Astrocyte of the cerebellum (primary cell): ENCODE measurements at regions not wholly inside any gene's neighbourhood (a gene's known extent, or its start where the extent isn't known, plus 50 kb on each side); places are given as distances from the start of the nearest gene placed in this dataset.

Source experiments
- DNase-seq: peaks from one replicate; pipeline ENCODE4 v3.0.0-alpha.2; 2011; ENCODE audit warnings: low read depth
- H3K4me3 ChIP-seq: 2 replicates; pipeline ENCODE4 v1.5.1; 2011; ENCODE audit warnings: mild to moderate bottlenecking, low read depth, low read length, moderate library complexity
- CTCF ChIP-seq: IDR thresholded peaks from 2 replicates; pipeline ENCODE4 v1.5.1; 2012; ENCODE audit warnings: low read length, low read depth, moderate library complexity, mild to moderate bottlenecking; ENCODE audit errors: missing control alignments
- in situ Hi-C: cut with HindIII; loops from 2 replicates; pipeline ENCODE4 v1.10.0; 2017; ENCODE audit warnings: low sequenced_read_pairs

- no peak for DNase-seq
- in situ Hi-C loops = no loop called here
- H3K4me3 ChIP-seq = no peak overlapping the region
- TF ChIP-seq CTCF = no peak
Measured at GRCh38 chr2:60306267-60306861, 247.1 kb downstream of the BCL11A start.

- H3K4me3 ChIP-seq = no peak overlapping the region
- no peak for TF ChIP-seq CTCF
- DNase-seq = no peak
- in situ Hi-C loops = no loop called here
Measured at GRCh38 chr2:60303680-60304079, 249.8 kb downstream of the BCL11A start.

GRCh38 chr2:60302377-60303126, 250.9 kb downstream of the BCL11A start:
- in situ Hi-C loops = no loop called here
- DNase-seq = no peak
- no peak overlapping the region for H3K4me3 ChIP-seq
- no peak for TF ChIP-seq CTCF

GRCh38 chr2:60301726-60302125, 251.7 kb downstream of the BCL11A start:
- in situ Hi-C loops = no loop called here
- TF ChIP-seq CTCF = no peak
- no peak for DNase-seq
- H3K4me3 ChIP-seq = no peak overlapping the region

- no peak overlapping the region for H3K4me3 ChIP-seq
- TF ChIP-seq CTCF = no peak
- no peak for DNase-seq
- in situ Hi-C loops = no loop called here
Measured at GRCh38 chr2:60299179-60299578, 254.3 kb downstream of the BCL11A start.

- no peak for TF ChIP-seq CTCF
- in situ Hi-C loops = no loop called here
Measured at GRCh38 chr2:60298006-60298696, 255.3 kb downstream of the BCL11A start.

More at GRCh38 chr2:60298006-60298696, 255.3 kb downstream of the BCL11A start:
- DNase-seq = no peak
- H3K4me3 ChIP-seq = no peak overlapping the region
